ENCODE measurements at regions not wholly inside any gene's neighbourhood (a gene's known extent, or its start where the extent isn't known, plus 50 kb on each side); places are given as distances from the start of the nearest gene placed in this dataset.

- 77 to 84% methylated on average over 16 of the region's 16 CpGs for WGBS, 2 donors
- Histone ChIP-seq H3K27ac (no peak overlapping the region), H3K4me3 (no peak overlapping the region), H3K36me3 (no peaks in the 10 kb centered on the region), H3K4me1 (no peaks in the 10 kb centered on the region), H3K9me3 (no peaks in the 10 kb centered on the region), H3K27me3 (peaks cover 0 to 20% (median 0%) of the 10 kb centered on the region in 3 donors)
- DNase-seq: no peak
- intact Hi-C loops (cut with DNase I): no loop called here
- TF ChIP-seq EP300 (IDR thresholded peaks at IDR 0.05) (no peak), CTCF (IDR thresholded peaks at IDR 0.05) (no peak), POLR2A (IDR thresholded peaks at IDR 0.05) (no peak), POLR2AphosphoS5 (IDR thresholded peaks at IDR 0.05) (no peak)
Observed at GRCh38 chr19:29021232-29021916, 191.6 kb downstream of the UQCRFS1 start.

DNA sequence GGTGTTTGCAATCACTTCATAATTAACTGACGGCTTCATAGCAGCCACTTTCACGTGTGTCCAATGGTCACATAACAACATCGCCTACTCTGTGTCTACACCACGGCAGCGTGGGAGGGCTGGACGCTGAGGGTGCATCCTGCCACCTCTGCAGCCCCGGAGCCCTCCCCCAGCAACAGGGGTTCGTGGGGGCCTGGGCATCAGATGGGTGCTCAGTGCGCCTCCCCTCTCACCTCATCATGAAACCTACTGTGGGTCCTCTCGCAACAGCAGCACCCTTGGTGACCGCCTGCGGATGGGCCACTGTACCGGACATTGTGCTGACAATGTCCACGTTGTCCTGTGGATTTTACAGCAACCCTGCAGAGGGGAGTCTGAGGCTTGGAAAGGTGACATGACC lies 193.5 kb downstream of the UQCRFS1 start:
- 82 to 87% methylated on average over 14 of the region's 14 CpGs for WGBS, 2 donors
- Histone ChIP-seq H3K4me3 (no peak overlapping the region), H3K27ac (no peak overlapping the region), H3K27me3 (peaks cover 0 to 20% (median 0%) of the 10 kb centered on the region in 3 donors), H3K4me1 (no peaks in the 10 kb centered on the region), H3K36me3 (no peaks in the 10 kb centered on the region), H3K9me3 (no peaks in the 10 kb centered on the region)
- no peak for TF ChIP-seq POLR2AphosphoS5 (IDR thresholded peaks at IDR 0.05)
- TF ChIP-seq POLR2A (IDR thresholded peaks at IDR 0.05): no peak
- TF ChIP-seq EP300 (IDR thresholded peaks at IDR 0.05): no peak
- TF ChIP-seq CTCF (IDR thresholded peaks at IDR 0.05): no peak
- no peak for DNase-seq
- intact Hi-C loops (cut with DNase I): no loop called here

- no peak overlapping the region for H3K4me3 ChIP-seq
- H3K27me3 ChIP-seq: peaks cover 0 to 20% (median 0%) of the 10 kb centered on the region in 3 donors
- no peaks in the 10 kb centered on the region for H3K36me3 ChIP-seq
- no peaks in the 10 kb centered on the region for H3K4me1 ChIP-seq
- TF ChIP-seq EP300 (IDR thresholded peaks at IDR 0.05) (no peak), POLR2A (IDR thresholded peaks at IDR 0.05) (no peak), CTCF (IDR thresholded peaks at IDR 0.05) (no peak), POLR2AphosphoS5 (IDR thresholded peaks at IDR 0.05) (no peak)
- H3K9me3 ChIP-seq: no peaks in the 10 kb centered on the region
- intact Hi-C loops (cut with DNase I): no loop called here
- no peak overlapping the region for H3K27ac ChIP-seq
- WGBS, 2 donors: 79 to 84% methylated on average over 3 of the region's 3 CpGs
- DNase-seq: no peak
Observed at GRCh38 chr19:29018542-29018941, 194.4 kb downstream of the UQCRFS1 start.

DNA sequence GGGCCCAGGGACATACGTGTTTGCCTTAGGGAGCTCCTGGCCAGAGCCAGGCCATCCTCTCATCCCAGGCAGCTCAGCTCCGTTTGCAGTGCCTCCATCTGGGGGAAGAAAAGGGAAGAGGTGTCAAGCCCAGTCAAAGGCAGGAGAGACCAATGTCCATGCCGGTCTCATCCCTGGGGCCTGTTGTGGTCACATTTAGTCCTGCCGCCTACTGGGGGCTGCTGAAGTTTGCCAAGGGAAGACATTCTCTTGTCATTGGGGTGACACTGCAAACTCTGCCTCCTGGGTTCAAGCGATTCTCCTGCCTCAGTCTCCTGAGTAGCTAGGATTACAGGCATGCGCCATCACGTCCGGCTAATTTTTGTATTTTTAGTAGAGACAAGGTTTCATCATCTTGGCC lies 195.2 kb downstream of the UQCRFS1 start:
- H3K4me3 ChIP-seq: no peak overlapping the region
- no peaks in the 10 kb centered on the region for H3K36me3 ChIP-seq
- peaks cover 0 to 20% (median 0%) of the 10 kb centered on the region in 3 donors for H3K27me3 ChIP-seq
- WGBS, 2 donors: 83 to 86% methylated on average over 8 of the region's 8 CpGs
- no peaks in the 10 kb centered on the region for H3K4me1 ChIP-seq
- TF ChIP-seq POLR2A (IDR thresholded peaks at IDR 0.05): no peak
- TF ChIP-seq EP300 (IDR thresholded peaks at IDR 0.05): no peak
- TF ChIP-seq CTCF (IDR thresholded peaks at IDR 0.05): no peak
- no peak for TF ChIP-seq POLR2AphosphoS5 (IDR thresholded peaks at IDR 0.05)
- intact Hi-C loops (cut with DNase I): no loop called here
- no peak overlapping the region for H3K27ac ChIP-seq
- H3K9me3 ChIP-seq: no peaks in the 10 kb centered on the region
- DNase-seq: peak; percentile 36

Measured in sigmoid colon (tissue), 6 donors.